ENCODE measurements at regions not wholly inside any gene's neighbourhood (a gene's known extent, or its start where the extent isn't known, plus 50 kb on each side); places are given as distances from the start of the nearest gene placed in this dataset.
A peak's percentile ranks its signal among the peaks of the same experiment; 100 is the strongest.

- no peak overlapping the region for H3K4me3 Mint-ChIP-seq
- no peaks in the 10 kb centered on the region for H3K36me3 Mint-ChIP-seq (ENCODE audit: low read depth)
- H3K4me1 Mint-ChIP-seq (ENCODE audit: low read depth) = peaks cover 28% of the 10 kb centered on the region
- H3K27ac Mint-ChIP-seq = no peak overlapping the region
- H3K27me3 Mint-ChIP-seq (ENCODE audit: insufficient read depth) = peaks cover 4% of the 10 kb centered on the region
- DNase-seq (ENCODE audit: low spot score) = peak; percentile 38
- intact Hi-C loops (cut with micrococcal nuclease) = loop anchor here (1.0 to 5.0 kb wide), 5 partner anchors 138 to 240 kb away; no protein-coding TSS in a partner anchor
- no peaks in the 10 kb centered on the region for H3K9me3 Mint-ChIP-seq
These were observed 137.5 kb upstream of the CPM start for GRCh38 chr12:69070319-69071090.

GRCh38 chr12:69071091-69071370, 138.1 kb upstream of the CPM start:
- peaks cover 23% of the 10 kb centered on the region for H3K4me1 Mint-ChIP-seq (ENCODE audit: low read depth)
- H3K36me3 Mint-ChIP-seq (ENCODE audit: low read depth) = no peaks in the 10 kb centered on the region
- intact Hi-C loops (cut with micrococcal nuclease) = loop anchor here (5.0 kb wide), 1 partner anchor 181 kb away; no protein-coding TSS in a partner anchor
- no peak overlapping the region for H3K27ac Mint-ChIP-seq
- DNase-seq (ENCODE audit: low spot score) = no peak
- no peak overlapping the region for H3K4me3 Mint-ChIP-seq
- no peaks in the 10 kb centered on the region for H3K9me3 Mint-ChIP-seq
- H3K27me3 Mint-ChIP-seq (ENCODE audit: insufficient read depth) = peaks cover 7% of the 10 kb centered on the region

- H3K27ac Mint-ChIP-seq = no peak overlapping the region
- H3K4me3 Mint-ChIP-seq = no peak overlapping the region
- peaks cover 3% of the 10 kb centered on the region for H3K9me3 Mint-ChIP-seq
- intact Hi-C loops (cut with micrococcal nuclease) = loop anchor here (5.0 kb wide), 1 partner anchor 179 kb away; no protein-coding TSS in a partner anchor
- peaks cover 8% of the 10 kb centered on the region for H3K27me3 Mint-ChIP-seq (ENCODE audit: insufficient read depth)
- H3K4me1 Mint-ChIP-seq (ENCODE audit: low read depth) = peaks cover 9% of the 10 kb centered on the region
- no peaks in the 10 kb centered on the region for H3K36me3 Mint-ChIP-seq (ENCODE audit: low read depth)
- DNase-seq (ENCODE audit: low spot score) = no peak
These were observed 140.1 kb upstream of the CPM start for GRCh38 chr12:69073035-69073434.

GRCh38 chr12:69074556-69075349, 141.8 kb upstream of the CPM start:
- intact Hi-C loops (cut with micrococcal nuclease) = loop anchor here (5.0 kb wide), 1 partner anchor 178 kb away; no protein-coding TSS in a partner anchor
- Mint-ChIP-seq H3K4me3 (no peak overlapping the region), H3K27ac (no peak overlapping the region), H3K9me3 (peaks cover 3% of the 10 kb centered on the region), H3K36me3 (ENCODE audit: low read depth) (no peaks in the 10 kb centered on the region), H3K27me3 (ENCODE audit: insufficient read depth) (peaks cover 8% of the 10 kb centered on the region), H3K4me1 (ENCODE audit: low read depth) (no peaks in the 10 kb centered on the region)
- no peak for DNase-seq (ENCODE audit: low spot score)

- no peak overlapping the region for H3K27ac Mint-ChIP-seq
- H3K9me3 Mint-ChIP-seq = no peaks in the 10 kb centered on the region
- DNase-seq (ENCODE audit: low spot score) = no peak
- peaks cover 10% of the 10 kb centered on the region for H3K27me3 Mint-ChIP-seq (ENCODE audit: insufficient read depth)
- intact Hi-C loops (cut with micrococcal nuclease) = no loop called here
- H3K4me3 Mint-ChIP-seq = no peak overlapping the region
- H3K4me1 Mint-ChIP-seq (ENCODE audit: low read depth) = no peaks in the 10 kb centered on the region
- no peaks in the 10 kb centered on the region for H3K36me3 Mint-ChIP-seq (ENCODE audit: low read depth)
These were observed 150.7 kb upstream of the CPM start for GRCh38 chr12:69083689-69084088.

GRCh38 chr12:69084816-69085378, 151.9 kb upstream of the CPM start:
- Mint-ChIP-seq H3K36me3 (ENCODE audit: low read depth) (no peaks in the 10 kb centered on the region), H3K27me3 (ENCODE audit: insufficient read depth) (peaks cover 13% of the 10 kb centered on the region), H3K4me1 (ENCODE audit: low read depth) (no peaks in the 10 kb centered on the region), H3K27ac (no peak overlapping the region), H3K9me3 (no peaks in the 10 kb centered on the region), H3K4me3 (no peak overlapping the region)
- DNase-seq (ENCODE audit: low spot score) = no peak
- intact Hi-C loops (cut with micrococcal nuclease) = no loop called here

GRCh38 chr12:69085852-69086251, 152.9 kb upstream of the CPM start:
- intact Hi-C loops (cut with micrococcal nuclease) = no loop called here
- H3K4me3 Mint-ChIP-seq = no peak overlapping the region
- no peak for DNase-seq (ENCODE audit: low spot score)
- no peaks in the 10 kb centered on the region for H3K4me1 Mint-ChIP-seq (ENCODE audit: low read depth)
- H3K27me3 Mint-ChIP-seq (ENCODE audit: insufficient read depth) = peaks cover 19% of the 10 kb centered on the region
- H3K9me3 Mint-ChIP-seq = no peaks in the 10 kb centered on the region
- no peaks in the 10 kb centered on the region for H3K36me3 Mint-ChIP-seq (ENCODE audit: low read depth)
- H3K27ac Mint-ChIP-seq = no peak overlapping the region

GRCh38 chr12:69087986-69088385, 151.4 kb upstream of the CPSF6 start:
- Mint-ChIP-seq H3K9me3 (no peaks in the 10 kb centered on the region), H3K27ac (no peak overlapping the region), H3K4me1 (ENCODE audit: low read depth) (no peaks in the 10 kb centered on the region), H3K27me3 (ENCODE audit: insufficient read depth) (peaks cover 21% of the 10 kb centered on the region), H3K36me3 (ENCODE audit: low read depth) (no peaks in the 10 kb centered on the region), H3K4me3 (no peak overlapping the region)
- intact Hi-C loops (cut with micrococcal nuclease) = no loop called here
- no peak for DNase-seq (ENCODE audit: low spot score)

GRCh38 chr12:69090722-69091121, 148.6 kb upstream of the CPSF6 start:
- intact Hi-C loops (cut with micrococcal nuclease) = no loop called here
- Mint-ChIP-seq H3K9me3 (no peaks in the 10 kb centered on the region), H3K27ac (no peak overlapping the region), H3K36me3 (ENCODE audit: low read depth) (no peaks in the 10 kb centered on the region), H3K4me1 (ENCODE audit: low read depth) (no peaks in the 10 kb centered on the region), H3K27me3 (ENCODE audit: insufficient read depth) (peaks cover 17% of the 10 kb centered on the region), H3K4me3 (no peak overlapping the region)
- DNase-seq (ENCODE audit: low spot score) = no peak

- DNase-seq (ENCODE audit: low spot score) = no peak
- Mint-ChIP-seq H3K9me3 (no peaks in the 10 kb centered on the region), H3K27ac (no peak overlapping the region), H3K4me3 (no peak overlapping the region), H3K27me3 (ENCODE audit: insufficient read depth) (peaks cover 11% of the 10 kb centered on the region), H3K36me3 (ENCODE audit: low read depth) (no peaks in the 10 kb centered on the region), H3K4me1 (ENCODE audit: low read depth) (no peaks in the 10 kb centered on the region)
- intact Hi-C loops (cut with micrococcal nuclease) = no loop called here
These were observed 147.8 kb upstream of the CPSF6 start for GRCh38 chr12:69091442-69092017.

- intact Hi-C loops (cut with micrococcal nuclease) = no loop called here
- H3K27ac Mint-ChIP-seq = no peak overlapping the region
- H3K27me3 Mint-ChIP-seq (ENCODE audit: insufficient read depth) = peaks cover 11% of the 10 kb centered on the region
- no peaks in the 10 kb centered on the region for H3K4me1 Mint-ChIP-seq (ENCODE audit: low read depth)
- DNase-seq (ENCODE audit: low spot score) = no peak
- no peaks in the 10 kb centered on the region for H3K36me3 Mint-ChIP-seq (ENCODE audit: low read depth)
- H3K9me3 Mint-ChIP-seq = no peaks in the 10 kb centered on the region
- no peak overlapping the region for H3K4me3 Mint-ChIP-seq
These were observed 147.2 kb upstream of the CPSF6 start for GRCh38 chr12:69092137-69092536.

- intact Hi-C loops (cut with micrococcal nuclease) = no loop called here
- Mint-ChIP-seq H3K27ac (no peak overlapping the region), H3K4me3 (no peak overlapping the region), H3K27me3 (ENCODE audit: insufficient read depth) (peaks cover 10% of the 10 kb centered on the region), H3K36me3 (ENCODE audit: low read depth) (no peaks in the 10 kb centered on the region), H3K9me3 (no peaks in the 10 kb centered on the region), H3K4me1 (ENCODE audit: low read depth) (peaks cover 8% of the 10 kb centered on the region)
- no peak for DNase-seq (ENCODE audit: low spot score)
These were observed 144.7 kb upstream of the CPSF6 start for GRCh38 chr12:69094606-69095216.
